T-helper 2 cell (primary cell): ENCODE measurements at regions not wholly inside any gene's neighbourhood (a gene's known extent, or its start where the extent isn't known, plus 50 kb on each side); places are given as distances from the start of the nearest gene placed in this dataset.

Source experiments
- DNase-seq, 5 experiments: peaks; one replicate each; pipeline versions ENCODE4 v3.0.0 to v3.0.0-alpha.2; 2012 to 2022

- no peak for DNase-seq
Measured at GRCh38 chr6:99064834-99065233, 117.1 kb upstream of the FBXL4 start.

- DNase-seq: no peak
Measured at GRCh38 chr6:99036672-99037071, 88.9 kb upstream of the FBXL4 start.

GRCh38 chr6:99032396-99032795 lies 84.7 kb upstream of the FBXL4 start:
- no peak for DNase-seq

GRCh38 chr6:99031957-99032356 lies 84.2 kb upstream of the FBXL4 start:
- DNase-seq: no peak

- no peak for DNase-seq
Measured at GRCh38 chr6:99030915-99031314, 83.2 kb upstream of the FBXL4 start.

- peak in 1 of 5 experiments; percentile 20 for DNase-seq
Measured at GRCh38 chr6:99026135-99026534, 78.4 kb upstream of the FBXL4 start.

- no peak for DNase-seq
Measured at GRCh38 chr6:99024089-99024488, 76.3 kb upstream of the FBXL4 start.

- no peak for DNase-seq
Measured at GRCh38 chr6:99022039-99022609, 74.4 kb upstream of the FBXL4 start.

- no peak for DNase-seq
Measured at GRCh38 chr6:99019381-99019780, 71.6 kb upstream of the FBXL4 start.

GRCh38 chr6:99017150-99017549 lies 69.4 kb upstream of the FBXL4 start:
- DNase-seq: no peak

- peak in 1 of 5 experiments; percentile 67 for DNase-seq
Measured at GRCh38 chr6:99016355-99016754, 68.6 kb upstream of the FBXL4 start.

- peak in 1 of 5 experiments; percentile 7 for DNase-seq
Measured at GRCh38 chr6:99014061-99014460, 66.3 kb upstream of the FBXL4 start.

GRCh38 chr6:99013661-99014060 lies 65.9 kb upstream of the FBXL4 start:
- DNase-seq: no peak

- no peak for DNase-seq
Measured at GRCh38 chr6:99013145-99013544, 65.4 kb upstream of the FBXL4 start.

GRCh38 chr6:99011151-99011550 lies 63.4 kb upstream of the FBXL4 start:
- DNase-seq: no peak

GRCh38 chr6:99002831-99003230 lies 55.1 kb upstream of the FBXL4 start:
- DNase-seq: no peak

GRCh38 chr6:98998103-98998502 lies 50.4 kb upstream of the FBXL4 start:
- no peak for DNase-seq
